Renal pelvis (tissue), 1 donor: ENCODE measurements at regions not wholly inside any gene's neighbourhood (a gene's known extent, or its start where the extent isn't known, plus 50 kb on each side); places are given as distances from the start of the nearest gene placed in this dataset.

ENCODE experiments used
- DNase-seq: peaks from one replicate; pipeline ENCODE4 v3.0.0-alpha.2; 2013

- no peak for DNase-seq
Measured at GRCh38 chr10:124302951-124303505, 115.7 kb downstream of the OAT start.

- no peak for DNase-seq
Measured at GRCh38 chr10:124301736-124302135, 117.0 kb downstream of the OAT start.

- no peak for DNase-seq
Measured at GRCh38 chr10:124300735-124301134, 118.0 kb downstream of the OAT start.

- DNase-seq, result no peak
Measured at GRCh38 chr10:124300224-124300623, 118.5 kb downstream of the OAT start.

- DNase-seq, result no peak
Measured at GRCh38 chr10:124299696-124300095, 119.0 kb downstream of the OAT start.

GRCh38 chr10:124298891-124299290 is 119.8 kb downstream of the OAT start:
- no peak for DNase-seq

- no peak for DNase-seq
Measured at GRCh38 chr10:124296813-124297788, 121.6 kb downstream of the OAT start.

- DNase-seq, result peak; percentile 46
Measured at GRCh38 chr10:124296121-124296812, 122.5 kb downstream of the OAT start.

- DNase-seq, result no peak
Measured at GRCh38 chr10:124294811-124295770, 123.6 kb downstream of the OAT start.

GRCh38 chr10:124293616-124294449 is 124.9 kb downstream of the OAT start:
- DNase-seq, result no peak

GRCh38 chr10:124292911-124293615 is 125.7 kb downstream of the OAT start:
- DNase-seq, result peak; percentile 62

GRCh38 chr10:124291001-124291701 is 127.6 kb downstream of the OAT start:
- no peak for DNase-seq

GRCh38 chr10:124289851-124290795 is 128.6 kb downstream of the OAT start:
- DNase-seq, result no peak

GRCh38 chr10:124288928-124289850 is 129.5 kb downstream of the OAT start:
- no peak for DNase-seq

- DNase-seq, result no peak
Measured at GRCh38 chr10:124288486-124288885, 130.2 kb downstream of the OAT start.

GRCh38 chr10:124287791-124288190 is 130.9 kb downstream of the OAT start:
- no peak for DNase-seq
